GM12878 (cell line): ENCODE measurements at regions not wholly inside any gene's neighbourhood (a gene's known extent, or its start where the extent isn't known, plus 50 kb on each side); places are given as distances from the start of the nearest gene placed in this dataset.

Experiments used
- ATAC-seq: fragments of 200-7000 bp; cut with Tn5 transposase; 3 replicates; pipeline ENCODE4 v1.9.1; 2020; ENCODE audit warnings: mild to moderate bottlenecking, moderate library complexity
- BruUV-seq: library from RNA; stranded (reverse); fragments of 400-500 nt; replicated peaks from 2 replicates; lab custom pipeline; 2021; lab: Mats Ljungman, UMichigan
- CTCF ChIA-PET: fragments of 300-600 bp; sonication (Branson Sonifier 250); formaldehyde crosslinking; extraction: SDS; loops from one replicate; lab custom pipeline; 2021; ENCODE audit warnings: inconsistent platforms; lab: Yijun Ruan, JAX
- POLR2A ChIA-PET: fragments of 350-600 bp; formaldehyde crosslinking; extraction: SDS; loops from one replicate; lab custom pipeline; 2021; ENCODE audit warnings: inconsistent platforms; lab: Charles Lee
- RAD21 ChIA-PET: fragments of 300-600 bp; sonication (Branson Sonifier 250); formaldehyde crosslinking; loops from one replicate; lab custom pipeline; 2023; ENCODE audit warnings: antibody characterized with exemption; ENCODE audit not compliant: unreplicated experiment; lab: Charles Lee
- SMC1A ChIA-PET: fragments of 300-600 bp; sonication (Branson Sonifier 250); formaldehyde crosslinking; loops from one replicate; lab custom pipeline; 2023; ENCODE audit not compliant: unreplicated experiment, uncharacterized antibody; lab: Charles Lee
- DNase-seq: peaks from one replicate; pipeline ENCODE4 v3.0.0-alpha.2; 2011; ENCODE audit warnings: low read depth, low spot score
- FAIRE-seq: peaks from 3 replicates; lab custom pipeline; 2011; peaks lifted over from hg19 to GRCh38; lab: Jason Lieb, UNC
- H2AFZ ChIP-seq: 2 replicates; pipeline ENCODE4 v1.6.0; 2011; ENCODE audit warnings: low read depth, low read length, control low read depth; ENCODE audit not compliant: control insufficient read depth
- H3K27ac ChIP-seq: 2 replicates; pipeline ENCODE4 v1.5.1; 2011; ENCODE audit warnings: control low read depth; ENCODE audit not compliant: control insufficient read depth, insufficient read depth
- H3K27me3 ChIP-seq, 2 experiments: replicated peaks in 1 of 2; 2 replicates each; pipeline versions ENCODE4 v1.6.0 to v1.6.1; 2011; ENCODE audit warnings: low read length in 1 of 2; ENCODE audit not compliant: control insufficient read depth in 2 of 2, insufficient read depth in 2 of 2
- H3K36me3 ChIP-seq, 2 experiments: 2 replicates each; pipeline ENCODE4 v1.5.1; 2011; ENCODE audit warnings: low read length in 1 of 2; ENCODE audit not compliant: control insufficient read depth in 2 of 2, insufficient read depth in 2 of 2
- H3K4me1 ChIP-seq: 2 replicates; pipeline ENCODE4 v1.6.1; 2011; ENCODE audit warnings: mild to moderate bottlenecking, low read length, moderate library complexity, mixed read lengths; ENCODE audit not compliant: control insufficient read depth, insufficient read depth
- H3K4me2 ChIP-seq: 2 replicates; pipeline ENCODE4 v1.6.0; 2011; ENCODE audit warnings: control low read depth; ENCODE audit not compliant: control insufficient read depth, insufficient read depth
- H3K4me3 ChIP-seq: fragments of 200-600 bp; sonication (generic); 2 replicates; pipeline ENCODE4 v1.5.1; 2016
- H3K79me2 ChIP-seq: 2 replicates; pipeline ENCODE4 v1.6.0; 2011; ENCODE audit warnings: low read length; ENCODE audit not compliant: control insufficient read depth, insufficient read depth
- H3K9ac ChIP-seq: 2 replicates; pipeline ENCODE4 v1.8.0; 2011; ENCODE audit warnings: low read length, control low read depth, mixed read lengths; ENCODE audit not compliant: control insufficient read depth, insufficient read depth
- H3K9me3 ChIP-seq: replicated peaks from 3 replicates; pipeline ENCODE4 v1.5.1; 2011; ENCODE audit warnings: mild to moderate bottlenecking, low read length; ENCODE audit not compliant: control insufficient read depth, insufficient read depth
- H4K20me1 ChIP-seq: 2 replicates; pipeline ENCODE4 v1.6.0; 2011; ENCODE audit not compliant: control insufficient read depth, insufficient read depth
- BCL3 ChIP-seq: IDR thresholded peaks from 2 replicates; pipeline ENCODE4 v1.6.1; 2011; ENCODE audit warnings: borderline replicate concordance, low read depth, mild to moderate bottlenecking, moderate library complexity, low read length; ENCODE audit not compliant: insufficient read depth, poor library complexity, severe bottlenecking
- HDAC2 ChIP-seq: fragments of 200-600 bp; sonication (generic); IDR thresholded peaks from 2 replicates; pipeline ENCODE4 v1.6.1; 2017
- HDAC6 ChIP-seq: fragments of 200-600 bp; sonication (generic); IDR thresholded peaks from one replicate; pipeline ENCODE4 v1.8.0; 2017; ENCODE audit warnings: antibody characterized with exemption; ENCODE audit not compliant: unreplicated experiment
- IRF5 ChIP-seq: fragments of 450-650 bp; IDR thresholded peaks from 2 replicates; pipeline ENCODE4 v1.6.1; 2017; ENCODE audit warnings: borderline replicate concordance
- PAX5 ChIP-seq: IDR thresholded peaks from 2 replicates; pipeline ENCODE4 v1.6.1; 2011; ENCODE audit warnings: low read depth, low read length, borderline replicate concordance
- STAT1 ChIP-seq: fragments of 450-650 bp; conservative IDR thresholded peaks from 2 replicates; pipeline ENCODE4 v1.6.1; 2014; ENCODE audit warnings: antibody characterized with exemption, mild to moderate bottlenecking
- USF1 ChIP-seq: IDR thresholded peaks from 2 replicates; pipeline ENCODE4 v1.6.1; 2011; ENCODE audit warnings: borderline replicate concordance, low read depth, mild to moderate bottlenecking, moderate library complexity, mixed read lengths, low read length; ENCODE audit not compliant: insufficient read depth; ENCODE audit errors: extremely low read length
- in situ Hi-C: fragments of 300-500 bp; cut with MboI; formaldehyde crosslinking; loops from 9 replicates; pipeline ENCODE4 v1.14.3; 2018; ENCODE audit warnings: mixed read lengths
- intact Hi-C: fragments of 100-400 bp; cut with micrococcal nuclease; formaldehyde crosslinking; loops from one replicate; pipeline ENCODE4 v1.14.2; 2022; ENCODE audit not compliant: unreplicated experiment

GRCh38 chrX:116243039-116243438 lies 72.5 kb downstream of the AGTR2 start:
- in situ Hi-C loops: no loop called here

More at GRCh38 chrX:116243039-116243438, 72.5 kb downstream of the AGTR2 start:
- Histone ChIP-seq H3K4me2 (no peak overlapping the region), H3K4me1 (no peaks in the 10 kb centered on the region), H3K9ac (no peak overlapping the region), H3K27ac (no peak overlapping the region), H3K36me3 (no peaks in the 10 kb centered on the region), H4K20me1 (no peaks in the 10 kb centered on the region), H3K9me3 (no peaks in the 10 kb centered on the region), H2AFZ (no peak overlapping the region), H3K27me3 (no peaks in the 10 kb centered on the region)
- intact Hi-C loops: no loop called here
- ChIA-PET POLR2A (no interaction called here), RAD21 (no interaction called here)
- no peak for ATAC-seq
- FAIRE-seq: no peak
- BruUV-seq: no TSS peak
- TF ChIP-seq BCL3: no peak
- no peak for TF ChIP-seq USF1
- no peak for TF ChIP-seq HDAC6
- no peak for TF ChIP-seq STAT1
- no peak for TF ChIP-seq HDAC2
- TF ChIP-seq PAX5: no peak
- no peak for TF ChIP-seq IRF5
- TF ChIP-seq, all 136 proteins: peak for 0
- ChIA-PET CTCF (no interaction called here), SMC1A (no interaction called here)
- H3K4me3 ChIP-seq: no peak overlapping the region
- no peaks in the 10 kb centered on the region for H3K79me2 ChIP-seq
- DNase-seq: no peak
